ENCODE measurements at regions not wholly inside any gene's neighbourhood (a gene's known extent, or its start where the extent isn't known, plus 50 kb on each side); places are given as distances from the start of the nearest gene placed in this dataset.

DNA sequence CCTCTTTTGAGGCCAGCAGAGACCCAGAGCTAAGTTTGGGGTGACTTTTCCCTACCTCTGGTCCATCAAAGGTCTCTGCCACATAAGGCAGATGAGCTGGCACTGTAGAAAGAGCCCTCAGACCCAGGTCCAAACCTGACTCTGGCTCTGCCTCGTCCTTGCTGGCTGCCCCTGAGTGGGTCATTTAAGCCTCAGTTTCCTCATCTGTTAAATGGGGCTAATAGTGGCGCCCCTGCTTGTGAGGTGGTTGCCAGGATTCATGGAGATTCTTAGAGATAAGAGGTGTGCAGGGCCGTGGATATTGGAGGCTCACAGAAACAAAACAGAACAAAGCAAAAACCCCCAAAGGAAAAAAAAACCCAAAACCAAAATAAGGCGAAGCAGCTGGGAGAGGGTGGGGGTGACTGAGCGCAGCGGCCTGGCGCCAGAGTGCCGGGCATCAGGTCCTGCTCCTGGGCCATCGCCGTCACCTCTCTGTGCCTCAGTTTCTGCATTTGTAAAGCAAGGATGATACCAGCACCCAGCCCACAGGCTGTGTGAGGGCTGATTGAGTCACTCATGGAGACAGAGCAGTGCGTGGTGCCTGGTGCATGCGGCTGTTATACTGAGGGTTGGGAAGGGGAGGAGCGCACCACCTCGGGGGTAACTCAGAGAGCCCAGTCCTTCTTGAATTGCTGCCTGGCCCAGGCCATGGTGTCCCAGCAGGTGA lies 133.8 kb upstream of the PTPN1 start:
- intact Hi-C loops (cut with DNase I) = no loop called here
- Histone ChIP-seq H3K4me3 (no peak overlapping the region), H3K4me1 (peaks cover 16 to 44% (median 18%) of the 10 kb centered on the region in 3 donors), H3K36me3 (no peaks in the 10 kb centered on the region), H3K27ac (no peak overlapping the region), H3K9me3 (no peaks in the 10 kb centered on the region), H3K27me3 (no peaks in the 10 kb centered on the region)
- DNase-seq = no peak
- WGBS, 2 donors = 84 to 88% methylated on average over 11 to 12 of the region's 14 CpGs
- TF ChIP-seq, protein P1, sequence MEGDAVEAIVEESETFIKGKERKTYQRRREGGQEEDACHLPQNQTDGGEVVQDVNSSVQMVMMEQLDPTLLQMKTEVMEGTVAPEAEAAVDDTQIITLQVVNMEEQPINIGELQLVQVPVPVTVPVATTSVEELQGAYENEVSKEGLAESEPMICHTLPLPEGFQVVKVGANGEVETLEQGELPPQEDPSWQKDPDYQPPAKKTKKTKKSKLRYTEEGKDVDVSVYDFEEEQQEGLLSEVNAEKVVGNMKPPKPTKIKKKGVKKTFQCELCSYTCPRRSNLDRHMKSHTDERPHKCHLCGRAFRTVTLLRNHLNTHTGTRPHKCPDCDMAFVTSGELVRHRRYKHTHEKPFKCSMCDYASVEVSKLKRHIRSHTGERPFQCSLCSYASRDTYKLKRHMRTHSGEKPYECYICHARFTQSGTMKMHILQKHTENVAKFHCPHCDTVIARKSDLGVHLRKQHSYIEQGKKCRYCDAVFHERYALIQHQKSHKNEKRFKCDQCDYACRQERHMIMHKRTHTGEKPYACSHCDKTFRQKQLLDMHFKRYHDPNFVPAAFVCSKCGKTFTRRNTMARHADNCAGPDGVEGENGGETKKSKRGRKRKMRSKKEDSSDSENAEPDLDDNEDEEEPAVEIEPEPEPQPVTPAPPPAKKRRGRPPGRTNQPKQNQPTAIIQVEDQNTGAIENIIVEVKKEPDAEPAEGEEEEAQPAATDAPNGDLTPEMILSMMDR (IDR thresholded peaks at IDR 0.05) = no peak
- TF ChIP-seq POLR2A (IDR thresholded peaks at IDR 0.05) = no peak

DNA sequence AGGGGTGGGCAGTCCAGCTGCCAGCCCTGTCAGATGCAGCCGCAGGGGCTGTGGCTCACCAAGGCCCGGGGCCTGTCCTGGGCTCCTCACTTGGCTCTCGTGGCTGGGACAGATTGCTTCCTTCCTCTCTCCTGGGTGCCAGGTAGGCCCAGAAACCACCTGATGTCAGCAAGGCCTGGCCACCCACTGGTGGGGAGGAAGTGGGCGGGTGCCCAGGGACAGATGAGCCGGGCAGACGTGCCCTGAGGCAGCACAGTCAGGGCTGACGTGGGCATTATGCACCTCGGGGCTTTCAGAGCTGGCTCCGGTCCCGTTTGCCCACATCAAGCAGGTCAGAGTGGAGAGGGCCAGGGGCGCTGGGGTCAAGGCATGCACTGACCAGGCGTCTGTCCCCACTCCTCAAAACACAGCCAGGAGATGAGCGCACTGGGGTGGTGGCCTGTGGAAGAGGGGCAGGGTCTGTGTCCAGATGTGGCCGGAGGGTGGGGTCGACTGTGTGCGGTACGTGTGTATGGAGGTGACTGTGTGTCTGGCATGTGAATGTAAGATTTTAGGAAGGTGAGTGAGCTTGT lies 133.2 kb upstream of the PTPN1 start:
- DNase-seq = no peak
- no peak for TF ChIP-seq POLR2A (IDR thresholded peaks at IDR 0.05)
- TF ChIP-seq, protein P1 (IDR thresholded peaks at IDR 0.05) = no peak
- intact Hi-C loops (cut with DNase I) = no loop called here
- WGBS, 2 donors = 72 to 89% methylated on average over 7 to 9 of the region's 17 CpGs
- Histone ChIP-seq H3K27ac (no peak overlapping the region), H3K27me3 (no peaks in the 10 kb centered on the region), H3K4me1 (peaks cover 16 to 47% (median 18%) of the 10 kb centered on the region in 3 donors), H3K4me3 (no peak overlapping the region), H3K9me3 (no peaks in the 10 kb centered on the region), H3K36me3 (no peaks in the 10 kb centered on the region)

DNA sequence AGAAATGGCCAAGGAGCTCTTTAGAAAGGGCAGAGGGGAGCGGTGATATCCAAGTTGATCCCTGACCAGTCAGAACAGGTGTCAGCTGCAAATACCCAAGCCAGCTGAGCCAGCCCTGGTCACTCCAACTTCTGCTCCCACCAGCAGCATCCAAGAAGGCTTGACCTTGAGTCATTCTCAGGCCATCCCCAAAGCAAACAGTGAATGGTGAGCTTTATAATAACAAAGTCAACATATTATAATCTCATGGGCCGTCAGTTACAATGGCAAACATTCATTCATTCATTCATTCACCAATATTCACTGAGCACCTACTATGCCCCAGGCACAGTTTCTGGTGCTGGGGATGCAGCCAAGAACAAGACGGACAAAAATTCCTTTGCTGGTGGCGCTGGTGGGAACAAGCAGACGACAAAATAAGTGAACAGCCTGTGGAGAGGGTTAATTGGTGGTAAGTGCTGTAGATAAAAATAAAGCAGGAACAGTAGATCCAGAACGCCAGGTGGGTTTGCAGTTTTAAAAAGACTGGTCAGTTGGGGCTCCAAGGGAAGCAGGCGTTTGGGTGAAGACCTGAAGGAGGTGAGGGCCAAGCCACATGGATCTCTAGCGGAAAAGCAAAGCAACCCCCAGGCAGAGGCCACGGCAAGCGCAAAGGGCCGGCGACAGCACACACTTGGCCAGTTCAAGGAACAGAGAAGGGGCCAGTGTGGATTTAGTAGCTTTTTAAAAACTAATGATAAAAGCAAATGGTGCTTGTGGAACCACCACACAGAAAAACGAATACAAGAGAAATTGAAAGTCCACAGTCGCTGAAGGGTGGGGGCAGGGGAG lies 131.8 kb upstream of the PTPN1 start:
- intact Hi-C loops (cut with DNase I) = no loop called here
- DNase-seq = no peak
- Histone ChIP-seq H3K36me3 (no peaks in the 10 kb centered on the region), H3K4me1 (peaks cover 8 to 48% (median 12%) of the 10 kb centered on the region in 3 donors), H3K27me3 (no peaks in the 10 kb centered on the region), H3K9me3 (no peaks in the 10 kb centered on the region), H3K4me3 (peak overlapping the region in 2 of 4 donors; percentile 6 to 18), H3K27ac (peak overlapping the region; percentile 59 to 88 (median 84))
- WGBS, 2 donors = 76% methylated on average over 13 to 14 of the region's 14 CpGs
- TF ChIP-seq, protein P1 (IDR thresholded peaks at IDR 0.05) = no peak
- TF ChIP-seq POLR2A (IDR thresholded peaks at IDR 0.05) = no peak

DNA sequence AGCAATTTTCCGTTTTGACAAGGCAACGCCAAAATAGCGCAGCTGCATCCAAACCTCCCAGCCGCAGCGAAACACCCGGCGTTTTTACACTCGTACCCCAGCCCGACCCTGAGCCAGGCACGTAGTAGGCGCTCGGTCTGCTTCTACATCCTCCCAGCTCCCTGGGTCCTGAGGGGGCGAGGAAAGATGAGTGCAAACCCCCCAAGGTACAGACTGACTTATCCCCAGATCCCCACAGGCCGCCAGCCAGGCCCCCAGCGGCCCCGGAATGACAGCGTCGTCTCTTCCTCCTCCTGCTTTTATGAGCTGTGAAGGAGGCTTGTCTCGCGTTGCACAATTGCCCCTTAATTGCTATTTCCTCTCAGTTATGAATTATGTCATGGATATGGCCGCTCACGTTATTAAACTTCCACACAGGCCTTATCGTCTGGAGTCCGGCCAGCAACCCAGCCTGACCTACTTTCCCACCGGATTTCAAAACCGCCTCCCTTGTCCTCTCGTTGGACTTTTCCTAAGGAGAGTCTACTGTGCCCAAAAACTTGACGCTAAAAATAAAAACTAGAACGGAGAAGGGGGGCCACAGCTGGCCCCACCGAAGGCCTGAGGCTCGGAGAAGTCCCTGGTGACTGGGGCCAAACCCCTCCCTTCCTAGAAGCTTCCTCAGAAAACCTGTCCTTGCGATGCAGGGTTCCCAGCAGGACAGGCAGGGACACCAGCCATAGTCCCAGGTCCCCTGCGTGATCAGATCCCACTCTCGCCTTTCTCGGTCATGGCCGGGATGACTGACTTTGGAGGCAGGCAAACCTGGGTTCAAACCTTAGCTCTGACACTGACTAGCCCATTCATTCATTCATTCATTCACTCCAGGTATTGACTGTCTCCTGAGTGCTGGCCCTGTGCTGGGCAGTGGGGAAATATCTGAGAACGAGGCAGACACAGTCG lies 130.9 kb upstream of the PTPN1 start:
- Histone ChIP-seq H3K9me3 (no peaks in the 10 kb centered on the region), H3K36me3 (no peaks in the 10 kb centered on the region), H3K4me3 (peak overlapping the region in 3 of 4 donors; percentile 6 to 19 (median 18)), H3K4me1 (peaks cover 8 to 44% (median 12%) of the 10 kb centered on the region in 3 donors), H3K27me3 (no peaks in the 10 kb centered on the region), H3K27ac (peak overlapping the region; percentile 59 to 88 (median 84))
- WGBS, 2 donors = 49 to 59% methylated on average over 27 to 31 of the region's 38 CpGs
- intact Hi-C loops (cut with DNase I) = no loop called here
- TF ChIP-seq, protein P1 (IDR thresholded peaks at IDR 0.05) = no peak
- peak in 2 of 4 donors; percentile 50 to 76 for TF ChIP-seq POLR2A (IDR thresholded peaks at IDR 0.05)
- peak; percentile 14 for DNase-seq
